GM11168 (cell line): ENCODE measurements at regions not wholly inside any gene's neighbourhood (a gene's known extent, or its start where the extent isn't known, plus 50 kb on each side); places are given as distances from the start of the nearest gene placed in this dataset.
"Not testable (repeated sequence)": the region's sequence is repeated elsewhere in the genome, so short reads cannot be mapped to it uniquely, and the experiment has no call there.

ENCODE experiments used
- in situ Hi-C: fragments of 300-500 bp; cut with MboI; formaldehyde crosslinking; loops from one replicate; pipeline ENCODE4 v1.12.0; 2022; ENCODE audit warnings: low sequenced_read_pairs; ENCODE audit not compliant: unreplicated experiment

DNA sequence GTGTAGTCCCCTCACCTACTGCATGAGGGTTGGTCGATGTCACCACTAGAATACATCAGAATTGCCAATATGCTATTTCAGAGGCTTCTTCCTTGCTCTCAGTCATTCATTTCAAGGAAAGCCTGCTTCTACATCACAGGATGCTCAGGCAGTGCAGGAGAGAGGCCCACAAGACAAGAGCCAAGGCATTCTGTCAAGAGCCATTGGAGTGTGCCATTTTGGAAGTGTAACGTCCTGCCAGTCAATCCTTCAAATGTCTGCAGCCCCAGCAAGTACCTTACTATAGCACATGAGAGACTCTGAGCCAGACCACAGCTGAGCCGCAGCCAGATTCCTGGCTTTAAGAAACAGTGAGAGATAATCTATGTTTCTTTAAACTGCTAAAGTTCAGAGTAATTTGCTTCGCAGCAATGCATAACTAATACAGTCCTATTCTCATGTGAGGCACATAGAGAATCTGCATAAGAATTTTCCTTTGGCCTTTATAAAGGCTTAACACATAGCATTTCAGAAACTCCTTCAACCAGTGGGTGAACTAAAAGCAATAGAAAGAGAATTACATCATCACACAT, 166.5 kb upstream of the GNAI1 start:
- in situ Hi-C loops = no loop called here

DNA sequence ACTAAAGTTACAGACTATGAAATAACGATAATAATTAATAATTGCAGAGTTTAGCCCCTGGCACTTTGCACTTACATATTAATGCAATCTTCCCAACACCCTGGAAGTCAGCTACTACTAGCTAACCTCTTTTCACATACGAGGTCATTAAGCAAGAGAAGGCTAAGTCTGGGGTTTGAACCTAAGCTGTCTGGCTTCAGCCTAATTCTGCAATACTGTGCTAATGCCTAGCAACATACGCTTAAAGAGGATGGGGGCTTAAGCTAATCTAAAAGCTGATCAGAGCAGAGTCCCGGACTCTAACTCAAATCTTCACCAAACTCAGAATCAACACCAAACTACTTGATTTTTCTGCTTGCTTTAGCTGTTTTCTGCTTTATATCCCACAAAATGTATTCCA, 168.7 kb upstream of the GNAI1 start:
- in situ Hi-C loops = no loop called here

DNA sequence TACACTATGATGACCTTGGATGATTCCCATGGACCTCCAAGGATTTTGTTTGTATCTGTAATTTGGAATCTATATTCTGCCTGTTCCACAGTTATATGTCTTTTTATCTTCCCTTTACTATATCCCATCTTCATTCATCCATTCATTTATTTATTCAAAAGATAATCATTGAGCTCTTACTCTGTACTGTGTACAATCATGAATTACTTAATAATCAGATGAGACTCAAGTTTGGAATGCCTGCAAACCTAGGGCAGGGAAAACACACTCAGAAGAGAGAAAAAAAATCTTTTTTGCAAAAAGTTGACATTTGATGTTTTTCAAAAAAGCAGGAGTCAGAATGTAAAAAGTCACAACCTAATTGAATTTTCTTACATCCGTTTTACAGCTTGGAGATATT, 170.2 kb upstream of the GNAI1 start:
- in situ Hi-C loops = no loop called here

- in situ Hi-C loops = no loop called here
Observed at GRCh38 chr7:79953130-79953529, 181.5 kb upstream of the GNAI1 start.

DNA sequence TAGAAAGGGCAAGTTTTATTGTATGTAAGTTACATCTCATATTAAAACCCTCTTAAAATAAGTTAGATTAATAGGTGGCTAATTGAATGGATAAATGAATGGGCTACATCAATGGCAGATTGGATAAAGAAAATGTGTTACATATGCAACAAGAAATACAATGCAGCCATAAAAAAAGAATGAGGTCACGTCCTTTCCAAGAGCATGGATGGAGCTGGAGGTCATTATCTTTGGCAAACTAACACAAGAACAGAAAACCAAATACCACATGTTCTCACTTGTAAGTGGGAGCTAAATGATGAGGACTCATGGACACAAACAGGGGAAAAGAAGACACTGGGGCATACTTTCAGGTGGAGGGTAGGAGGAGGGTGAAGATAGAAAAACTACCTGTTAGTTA, 182.2 kb upstream of the GNAI1 start:
- in situ Hi-C loops = no loop called here

DNA sequence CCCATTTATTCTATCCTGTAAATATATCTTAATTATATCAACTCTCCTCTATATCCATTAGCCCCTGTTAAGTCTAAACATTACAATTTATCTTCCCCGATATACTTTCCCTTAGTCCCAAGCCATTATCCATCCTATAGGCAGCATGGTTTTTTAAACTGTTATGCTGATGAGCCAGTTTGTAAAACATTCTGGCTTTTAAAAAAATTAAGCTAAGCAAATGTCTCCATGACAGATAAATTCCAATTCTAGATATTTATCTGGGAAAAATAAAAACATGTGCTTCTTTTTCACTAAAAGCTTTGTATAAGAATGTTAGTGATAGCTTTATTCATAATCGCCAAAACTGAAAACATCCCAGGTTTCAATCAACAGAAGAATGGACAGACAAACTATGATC, 183.2 kb upstream of the GNAI1 start:
- in situ Hi-C loops = no loop called here

DNA sequence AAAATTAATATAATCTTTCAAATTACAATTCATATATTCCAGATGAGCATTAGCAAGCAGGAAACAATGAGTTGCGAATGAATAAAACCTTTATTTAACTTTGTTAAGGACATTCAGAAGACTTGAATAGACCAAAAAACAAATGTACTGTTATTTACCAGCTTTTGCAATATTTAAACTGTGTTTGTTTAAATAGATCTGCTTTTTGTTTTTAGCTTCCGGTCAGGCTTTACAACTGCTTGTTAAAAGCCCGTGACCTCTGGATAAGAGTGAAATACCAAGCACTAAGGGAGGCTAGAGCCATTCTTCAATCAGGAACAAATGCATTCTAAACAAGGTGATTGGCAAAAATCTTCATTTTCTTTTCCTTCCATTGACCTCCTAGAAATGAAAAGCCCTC, 184.9 kb upstream of the GNAI1 start:
- in situ Hi-C loops = no loop called here

DNA sequence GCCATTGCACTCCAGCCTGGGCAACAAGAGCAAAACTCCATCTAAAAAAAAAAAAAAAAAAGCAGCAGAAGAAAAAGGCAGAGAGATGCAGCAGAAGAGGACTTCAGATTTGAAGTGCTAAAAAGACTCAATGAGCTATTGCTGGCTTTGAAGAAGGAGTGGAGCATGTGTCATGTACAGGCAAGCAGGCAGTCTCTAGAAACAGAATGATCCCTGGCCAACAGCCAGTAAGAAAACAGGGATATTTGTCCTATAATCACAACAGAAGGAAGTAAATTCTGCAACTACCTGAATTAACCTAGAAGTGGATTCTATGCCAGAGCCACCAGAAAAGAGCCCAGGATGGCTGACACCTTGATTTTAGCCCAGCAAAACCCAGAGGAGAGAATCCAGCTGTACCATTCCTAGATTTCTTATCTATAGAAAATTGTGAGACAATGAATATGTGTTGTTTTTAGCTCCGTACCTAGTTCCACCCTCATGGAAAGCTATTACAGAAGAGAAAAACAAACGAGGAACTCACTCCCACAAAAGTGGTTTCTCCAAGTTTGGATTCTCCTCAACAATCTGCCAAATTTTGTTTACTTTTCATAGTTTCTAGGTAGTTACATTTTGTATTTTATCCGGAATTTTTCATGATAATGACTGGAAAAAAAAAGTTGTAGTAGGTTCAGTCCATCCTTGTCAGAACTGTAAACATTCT, 198.2 kb upstream of the GNAI1 start:
- in situ Hi-C loops = no loop called here

GRCh38 chr7:79934727-79935126, 199.9 kb upstream of the GNAI1 start:
- in situ Hi-C loops = no loop called here

- in situ Hi-C loops = no loop called here
Observed at GRCh38 chr7:79933144-79933543, 201.5 kb upstream of the GNAI1 start.

- in situ Hi-C loops = no loop called here
Observed at GRCh38 chr7:79930604-79931003, 204.0 kb upstream of the GNAI1 start.

DNA sequence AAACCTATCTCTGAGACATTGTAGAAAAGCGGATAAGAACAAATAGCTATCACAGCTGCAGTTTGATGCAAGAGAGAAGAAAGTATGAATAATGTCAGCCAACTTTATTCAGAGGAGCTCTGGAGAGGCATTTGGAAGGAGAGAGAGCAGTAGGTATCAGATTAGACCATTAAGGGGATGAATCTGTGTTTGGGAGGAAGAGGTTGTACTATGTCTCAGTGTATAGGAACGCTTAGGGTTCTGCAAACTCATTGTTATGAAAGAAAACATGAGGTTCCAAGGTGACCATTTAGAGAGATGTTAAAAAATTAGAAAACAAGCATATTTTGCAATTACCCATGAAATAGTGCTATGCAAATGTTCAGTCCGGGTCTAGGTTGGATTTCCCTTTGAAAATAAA, 207.5 kb upstream of the GNAI1 start:
- in situ Hi-C loops = no loop called here

GRCh38 chr7:79923953-79924352, 210.7 kb upstream of the GNAI1 start:
- in situ Hi-C loops = no loop called here

- in situ Hi-C loops = no loop called here
Observed at GRCh38 chr7:79922894-79923293, 211.7 kb upstream of the GNAI1 start.

DNA sequence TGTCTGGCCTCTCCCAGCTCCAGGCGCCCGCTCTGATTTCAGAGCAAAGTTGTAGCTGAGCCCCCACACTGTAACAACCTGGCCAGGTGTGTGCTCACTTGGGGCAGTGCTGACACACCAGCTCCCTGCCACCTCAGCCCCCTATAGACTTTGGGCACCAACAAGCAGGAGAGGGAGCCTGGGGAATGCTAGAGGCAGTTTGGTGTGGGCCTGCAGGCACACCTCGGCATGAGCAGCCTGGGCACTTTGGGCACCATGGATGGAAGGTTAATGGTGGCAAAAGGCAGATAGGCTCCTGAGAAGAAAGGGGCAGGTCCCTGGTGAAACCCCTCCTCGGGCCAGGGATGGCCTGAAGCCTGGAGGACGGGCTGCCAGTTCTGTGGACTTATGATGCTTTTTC, 212.7 kb upstream of the GNAI1 start:
- in situ Hi-C loops = no loop called here

- in situ Hi-C loops = not testable (repeated sequence)
Observed at GRCh38 chr7:79918632-79919031, 216.0 kb upstream of the GNAI1 start.

DNA sequence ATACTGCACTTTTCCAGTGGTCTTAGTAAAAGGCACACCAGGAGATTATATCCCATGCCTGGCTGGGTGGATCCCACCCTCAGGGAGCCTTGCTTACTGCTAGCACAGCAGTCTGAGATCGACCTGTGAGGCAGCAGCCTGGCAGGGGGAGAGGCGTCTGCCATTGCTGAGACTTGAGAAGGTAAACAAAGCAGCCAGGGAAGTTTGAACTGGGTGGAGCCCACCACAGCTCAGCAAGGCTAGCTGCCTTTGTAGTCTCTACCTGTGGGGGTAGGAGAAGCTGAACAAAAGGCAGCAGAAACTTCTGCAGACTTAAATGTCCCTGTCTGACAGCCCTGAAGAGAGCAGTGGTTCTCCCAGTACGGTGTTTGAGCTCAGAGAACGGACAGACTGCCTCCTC, 219.3 kb upstream of the GNAI1 start:
- in situ Hi-C loops = not testable (repeated sequence)

DNA sequence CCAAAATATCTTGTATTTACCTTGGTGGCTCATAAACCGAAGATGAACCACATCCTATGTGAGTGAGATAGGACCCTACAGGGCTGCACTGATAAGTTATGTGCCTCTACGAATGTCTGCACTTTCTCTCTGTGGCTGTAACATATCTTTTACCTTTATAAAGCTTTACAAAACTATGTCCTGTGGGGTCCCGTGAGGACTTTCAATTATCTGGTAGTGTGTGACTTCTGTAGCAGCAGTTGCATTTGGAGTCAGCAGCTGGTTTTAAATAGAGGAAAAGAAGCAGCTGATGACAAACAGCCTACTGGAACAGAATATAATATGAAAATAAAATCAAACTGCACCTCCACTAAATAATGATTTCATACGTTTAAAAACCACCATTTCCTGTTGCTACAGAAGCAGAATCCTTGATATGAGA, 222.4 kb upstream of the GNAI1 start:
- in situ Hi-C loops = no loop called here

DNA sequence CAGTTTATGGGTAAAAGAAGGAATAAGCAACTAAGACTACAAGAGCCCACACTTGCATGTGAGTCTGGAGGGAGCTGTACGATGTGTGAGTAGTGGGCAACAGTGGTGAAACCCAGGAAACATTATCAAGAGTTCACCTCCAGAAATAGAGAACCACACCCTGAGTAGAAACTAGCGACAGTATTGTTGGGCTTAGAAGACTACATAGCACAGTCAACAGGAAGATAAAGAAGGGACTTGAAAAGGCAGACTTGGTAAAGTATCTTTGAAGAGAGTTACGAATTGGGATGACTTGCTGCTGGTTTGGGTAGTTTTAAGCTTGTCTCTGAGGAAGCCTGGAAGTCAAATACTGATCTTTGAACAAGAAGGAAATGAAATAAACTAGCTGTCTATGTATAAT, 223.2 kb upstream of the GNAI1 start:
- in situ Hi-C loops = no loop called here

GRCh38 chr7:79909176-79909575, 225.5 kb upstream of the GNAI1 start:
- in situ Hi-C loops = no loop called here

- in situ Hi-C loops = no loop called here
Observed at GRCh38 chr7:79897166-79897565, 237.5 kb upstream of the GNAI1 start.

DNA sequence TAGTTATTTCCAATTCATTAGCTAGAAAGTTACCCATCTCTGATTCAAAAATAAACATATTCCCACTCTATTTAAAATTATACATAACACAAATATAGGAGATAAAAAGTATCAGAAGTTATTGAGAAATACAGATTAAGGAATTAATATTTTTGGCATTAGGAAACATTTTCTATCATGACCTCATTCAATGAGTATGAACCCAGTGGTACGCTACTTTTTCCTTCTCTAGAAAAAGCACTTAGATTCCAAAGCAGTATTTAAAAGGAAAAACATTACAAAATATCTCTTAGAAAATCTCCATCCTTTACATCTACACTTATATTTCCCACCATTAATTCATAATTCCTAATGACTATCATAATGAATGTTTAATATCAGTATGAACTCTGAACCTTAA, 240.6 kb upstream of the GNAI1 start:
- in situ Hi-C loops = no loop called here
